NCI-H226 (cell line): ENCODE measurements at regions not wholly inside any gene's neighbourhood (a gene's known extent, or its start where the extent isn't known, plus 50 kb on each side); places are given as distances from the start of the nearest gene placed in this dataset.

ENCODE experiments used
- DNase-seq: peaks from one replicate; pipeline ENCODE4 v3.0.0-alpha.2; 2015

DNA sequence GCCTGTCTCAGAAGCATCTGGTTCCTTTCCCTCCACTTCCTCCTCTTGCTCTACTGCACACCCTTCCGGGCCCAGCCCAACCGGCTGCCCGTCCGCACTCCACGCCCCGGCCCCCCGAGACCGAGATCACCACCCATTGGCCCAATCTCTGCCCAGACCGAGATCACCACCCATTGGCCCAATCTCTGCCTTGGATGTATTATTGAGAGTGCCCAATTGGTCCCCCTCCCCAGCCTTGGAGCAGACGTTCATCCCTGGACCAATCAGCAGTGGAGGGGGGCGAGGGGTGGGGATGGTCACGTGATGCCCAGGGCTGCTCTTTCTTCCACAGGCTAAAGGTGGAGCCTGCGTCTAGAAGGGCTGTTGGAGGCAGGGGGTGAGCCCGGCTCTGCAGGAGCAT lies 75.6 kb upstream of the TMEM132C start:
- no peak for DNase-seq

DNA sequence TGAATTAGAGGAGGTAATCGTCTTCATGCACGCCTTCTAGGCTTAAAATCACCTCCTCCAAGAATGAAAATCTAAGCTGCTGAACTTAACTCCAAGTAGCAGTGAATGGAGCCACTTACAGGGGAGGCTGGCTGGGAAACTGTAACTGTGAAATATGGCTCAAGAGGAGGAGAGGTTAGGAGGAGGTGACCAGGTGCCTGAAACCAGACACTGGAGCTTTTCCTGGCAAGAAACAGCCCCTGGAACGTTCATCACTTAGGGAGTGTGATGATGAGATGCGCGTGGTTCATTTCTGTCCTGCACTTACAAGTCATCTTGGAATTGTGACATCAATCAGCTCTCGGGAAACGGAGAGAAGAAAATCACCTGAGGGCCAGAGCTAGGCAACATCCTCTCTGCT lies 62.3 kb upstream of the TMEM132C start:
- no peak for DNase-seq

DNA sequence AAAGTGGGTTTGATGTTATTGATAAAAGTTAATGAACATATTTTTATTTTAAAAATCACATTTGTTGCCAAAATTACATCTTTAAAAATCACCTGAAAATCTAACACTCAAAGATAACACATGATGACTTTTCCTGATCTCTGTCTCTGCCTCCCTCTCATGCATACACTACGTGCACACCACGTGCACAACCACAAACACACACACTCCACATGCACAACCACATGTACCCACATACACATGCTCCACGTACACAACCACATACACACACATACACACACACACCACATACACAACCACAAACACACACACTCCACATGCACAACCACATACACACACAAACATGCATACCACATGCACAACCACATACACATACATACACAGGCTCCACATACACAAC lies 61.8 kb upstream of the TMEM132C start:
- no peak for DNase-seq

DNA sequence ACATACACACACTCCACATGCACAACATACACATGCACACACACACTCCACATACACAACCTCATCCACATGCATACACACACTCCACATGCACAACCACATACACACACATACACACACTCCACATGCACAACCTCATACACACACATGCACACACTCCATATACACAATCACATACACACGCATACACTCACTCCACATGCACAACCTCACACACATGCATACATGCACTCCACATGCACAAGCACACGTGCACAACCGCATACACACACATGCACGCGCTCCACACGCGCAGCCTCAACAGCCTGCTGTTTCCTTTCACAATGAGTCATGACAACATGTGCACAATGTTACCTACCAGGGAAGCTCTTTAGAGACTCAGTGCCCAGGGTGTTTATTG lies 61.2 kb upstream of the TMEM132C start:
- DNase-seq, result no peak
